MM.1S (cell line): ENCODE measurements at regions not wholly inside any gene's neighbourhood (a gene's known extent, or its start where the extent isn't known, plus 50 kb on each side); places are given as distances from the start of the nearest gene placed in this dataset.

Experiments
- EZH2phosphoT487 ChIP-seq: fragments of 300-600 bp; sonication (generic); IDR thresholded peaks from 2 replicates; pipeline ENCODE4 v1.6.1; 2018; ENCODE audit warnings: antibody characterized with exemption, low read length
- TF ChIP-seq, protein P1 (sequence below): fragments of 300-600 bp; sonication (generic); IDR thresholded peaks from 2 replicates; pipeline ENCODE4 v1.5.1; 2016; ENCODE audit warnings: antibody characterized with exemption, low read length, mixed read lengths

DNA sequence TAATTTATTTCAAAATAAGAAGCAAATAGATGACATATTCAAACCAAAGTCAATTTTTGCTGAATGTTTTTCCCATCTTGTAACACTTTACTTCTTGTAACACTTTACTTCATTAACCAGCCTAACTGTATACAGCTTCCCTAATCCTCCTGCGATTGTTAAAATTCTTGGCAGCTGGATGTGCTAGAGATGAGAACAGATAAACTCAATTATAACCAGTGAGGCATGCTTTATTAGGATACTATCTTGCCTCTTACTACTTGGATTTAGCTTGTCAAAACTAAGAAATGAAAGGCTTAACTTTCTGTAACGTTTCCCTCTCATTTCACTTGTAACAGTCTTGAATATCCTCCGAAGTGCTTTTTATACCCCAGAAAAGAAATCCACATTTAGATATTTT lies 94.1 kb upstream of the BMP5 start:
- TF ChIP-seq EZH2phosphoT487 = no peak
- TF ChIP-seq, protein P1, sequence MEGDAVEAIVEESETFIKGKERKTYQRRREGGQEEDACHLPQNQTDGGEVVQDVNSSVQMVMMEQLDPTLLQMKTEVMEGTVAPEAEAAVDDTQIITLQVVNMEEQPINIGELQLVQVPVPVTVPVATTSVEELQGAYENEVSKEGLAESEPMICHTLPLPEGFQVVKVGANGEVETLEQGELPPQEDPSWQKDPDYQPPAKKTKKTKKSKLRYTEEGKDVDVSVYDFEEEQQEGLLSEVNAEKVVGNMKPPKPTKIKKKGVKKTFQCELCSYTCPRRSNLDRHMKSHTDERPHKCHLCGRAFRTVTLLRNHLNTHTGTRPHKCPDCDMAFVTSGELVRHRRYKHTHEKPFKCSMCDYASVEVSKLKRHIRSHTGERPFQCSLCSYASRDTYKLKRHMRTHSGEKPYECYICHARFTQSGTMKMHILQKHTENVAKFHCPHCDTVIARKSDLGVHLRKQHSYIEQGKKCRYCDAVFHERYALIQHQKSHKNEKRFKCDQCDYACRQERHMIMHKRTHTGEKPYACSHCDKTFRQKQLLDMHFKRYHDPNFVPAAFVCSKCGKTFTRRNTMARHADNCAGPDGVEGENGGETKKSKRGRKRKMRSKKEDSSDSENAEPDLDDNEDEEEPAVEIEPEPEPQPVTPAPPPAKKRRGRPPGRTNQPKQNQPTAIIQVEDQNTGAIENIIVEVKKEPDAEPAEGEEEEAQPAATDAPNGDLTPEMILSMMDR = no peak
